ENCODE measurements at regions not wholly inside any gene's neighbourhood (a gene's known extent, or its start where the extent isn't known, plus 50 kb on each side); places are given as distances from the start of the nearest gene placed in this dataset.
"Not testable (repeated sequence)": the region's sequence is repeated elsewhere in the genome, so short reads cannot be mapped to it uniquely, and the experiment has no call there.

DNA sequence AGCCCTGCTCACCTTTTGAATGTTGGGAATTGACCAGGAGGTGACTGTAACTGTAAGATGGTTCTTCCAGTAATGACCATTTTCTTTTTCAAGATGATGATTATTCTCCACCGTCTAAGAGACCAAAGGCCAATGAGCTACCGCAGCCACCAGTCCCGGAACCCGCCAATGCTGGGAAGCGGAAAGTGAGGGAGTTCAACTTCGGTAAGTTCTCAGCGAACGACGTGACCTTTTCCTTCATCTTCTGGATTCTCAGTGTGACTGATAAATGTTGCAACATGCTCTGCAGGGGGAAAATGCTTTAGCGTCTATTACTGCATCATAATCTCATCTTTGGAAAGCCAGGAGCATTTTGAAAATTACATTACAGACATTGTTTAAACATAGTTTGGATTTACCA lies 89.5 kb upstream of the SPDYE9 start:
- not testable (repeated sequence) for DNase-seq (ENCODE audit: low spot score)

DNA sequence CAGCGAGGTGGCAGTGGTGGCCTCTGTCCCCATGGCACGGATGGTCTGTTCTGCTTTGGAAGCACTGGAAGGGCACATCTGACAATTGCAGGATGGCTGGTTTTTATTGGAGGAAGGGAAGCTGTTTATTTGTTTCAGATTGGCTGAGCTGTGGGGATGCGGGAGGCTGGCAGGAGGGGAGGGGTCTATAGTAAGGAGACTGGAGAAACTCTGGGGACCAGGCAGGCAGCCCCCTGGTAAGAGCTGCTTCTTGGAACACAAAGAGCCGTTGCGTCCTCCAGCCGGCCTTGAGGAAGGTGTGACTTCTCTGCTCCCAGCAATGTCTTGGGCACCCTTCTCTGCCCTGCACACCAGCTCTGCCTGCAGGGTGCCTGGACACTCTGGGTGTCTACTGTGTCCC lies 85.1 kb upstream of the SPDYE9 start:
- DNase-seq (ENCODE audit: low spot score), result not testable (repeated sequence)

DNA sequence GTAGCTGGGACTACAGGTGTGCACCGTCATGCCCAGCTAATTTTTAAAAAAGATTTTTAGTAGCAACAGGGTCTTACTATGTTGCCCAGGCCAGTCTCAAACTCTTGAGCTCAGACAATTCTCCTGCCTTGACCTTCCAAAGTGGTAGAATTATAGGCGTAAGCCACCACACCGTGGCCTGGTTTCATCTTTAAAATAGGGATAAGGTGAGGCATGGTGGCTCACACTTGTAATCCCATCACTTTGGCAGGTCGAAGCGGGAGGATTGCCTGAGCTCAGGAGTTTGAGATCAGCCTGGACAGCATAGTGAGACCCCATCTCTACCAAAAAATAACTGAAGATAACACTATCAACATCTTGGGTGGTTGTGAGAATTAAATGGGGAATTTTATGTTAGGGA lies 84.6 kb upstream of the SPDYE9 start:
- not testable (repeated sequence) for DNase-seq (ENCODE audit: low spot score)

DNA sequence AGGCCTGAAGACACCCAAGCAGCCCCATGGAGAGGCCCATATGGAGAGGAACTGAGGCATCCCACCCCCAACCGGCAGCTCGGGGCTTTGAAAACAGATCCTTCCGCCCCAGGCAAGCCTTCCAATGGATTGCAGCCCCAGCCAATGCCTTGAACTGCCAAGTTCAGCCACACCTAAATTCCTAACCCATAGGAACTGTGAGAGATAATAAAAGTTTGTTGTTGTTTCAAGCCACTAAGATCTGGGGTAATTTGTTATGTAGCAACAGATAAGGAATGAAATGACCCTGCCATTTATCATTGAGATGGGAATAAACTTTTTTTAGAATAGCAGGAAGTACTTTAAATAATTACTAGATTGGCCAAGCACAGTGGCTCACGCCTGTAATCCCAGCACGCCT lies 80.3 kb upstream of the SPDYE9 start:
- DNase-seq (ENCODE audit: low spot score), result not testable (repeated sequence)

DNA sequence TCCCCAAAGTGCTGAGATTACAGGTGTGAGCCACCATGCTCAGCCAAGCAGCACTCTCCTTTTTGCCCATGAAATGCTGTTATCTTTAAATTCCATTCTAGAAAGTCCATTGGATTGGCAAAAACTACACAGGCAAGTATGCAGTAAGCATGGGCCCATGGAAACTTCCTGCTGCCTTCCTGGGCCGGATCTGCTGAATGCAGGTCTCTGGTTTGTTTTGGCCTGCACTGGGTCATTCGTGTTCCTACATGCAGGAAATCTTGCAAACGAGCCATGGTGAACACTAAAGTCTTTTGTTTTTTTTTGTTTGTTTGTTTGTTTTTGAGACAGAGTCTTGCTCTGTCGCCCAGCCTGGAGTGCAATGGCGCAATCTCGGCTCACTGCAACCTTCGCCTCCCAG lies 76.8 kb upstream of the SPDYE9 start:
- not testable (repeated sequence) for DNase-seq (ENCODE audit: low spot score)

DNA sequence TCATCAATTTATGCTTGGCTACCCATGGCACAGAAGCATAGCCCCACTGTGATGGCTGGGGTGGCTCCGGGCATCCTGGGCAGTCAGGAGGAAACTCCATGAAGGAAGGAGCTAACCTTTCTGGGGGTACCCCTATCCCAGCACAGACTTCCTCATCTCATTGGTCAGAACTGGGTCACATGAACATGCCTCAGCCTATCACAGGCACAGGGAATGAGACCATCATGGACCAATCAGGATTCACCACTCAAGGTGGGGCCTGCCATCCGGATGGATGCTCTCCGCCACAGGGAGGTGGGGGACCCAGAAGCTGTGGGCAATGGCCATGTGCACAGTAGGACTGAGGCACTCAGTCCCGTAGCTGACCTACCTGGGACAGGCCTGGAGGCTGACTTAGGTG lies 75.9 kb upstream of the SPDYE9 start:
- not testable (repeated sequence) for DNase-seq (ENCODE audit: low spot score)

DNA sequence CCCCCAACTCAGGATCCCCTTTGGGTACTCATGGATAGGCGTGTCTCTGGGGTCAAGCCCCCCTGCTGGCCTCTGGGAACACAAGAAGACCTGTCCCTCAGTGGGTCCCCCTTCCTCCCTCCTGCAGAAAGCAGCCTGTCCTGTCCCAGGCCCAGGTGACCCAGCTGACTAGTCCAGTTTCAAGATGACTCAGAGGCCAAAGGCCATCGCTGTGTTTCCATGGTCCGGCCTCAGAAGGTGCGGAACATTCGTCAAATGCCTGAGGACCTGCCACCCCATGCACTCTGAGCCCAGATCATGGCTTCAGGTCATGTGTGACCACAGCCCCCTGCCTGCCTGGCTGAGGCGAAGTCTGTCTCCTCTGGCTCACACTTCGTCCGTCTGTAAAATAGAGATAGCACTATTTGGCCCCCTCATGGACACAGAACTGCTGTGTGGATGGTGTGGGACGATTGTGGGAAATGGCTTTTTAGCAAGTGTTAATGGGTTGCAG lies 71.4 kb upstream of the SPDYE9 start:
- DNase-seq (ENCODE audit: low spot score), result not testable (repeated sequence)

DNA sequence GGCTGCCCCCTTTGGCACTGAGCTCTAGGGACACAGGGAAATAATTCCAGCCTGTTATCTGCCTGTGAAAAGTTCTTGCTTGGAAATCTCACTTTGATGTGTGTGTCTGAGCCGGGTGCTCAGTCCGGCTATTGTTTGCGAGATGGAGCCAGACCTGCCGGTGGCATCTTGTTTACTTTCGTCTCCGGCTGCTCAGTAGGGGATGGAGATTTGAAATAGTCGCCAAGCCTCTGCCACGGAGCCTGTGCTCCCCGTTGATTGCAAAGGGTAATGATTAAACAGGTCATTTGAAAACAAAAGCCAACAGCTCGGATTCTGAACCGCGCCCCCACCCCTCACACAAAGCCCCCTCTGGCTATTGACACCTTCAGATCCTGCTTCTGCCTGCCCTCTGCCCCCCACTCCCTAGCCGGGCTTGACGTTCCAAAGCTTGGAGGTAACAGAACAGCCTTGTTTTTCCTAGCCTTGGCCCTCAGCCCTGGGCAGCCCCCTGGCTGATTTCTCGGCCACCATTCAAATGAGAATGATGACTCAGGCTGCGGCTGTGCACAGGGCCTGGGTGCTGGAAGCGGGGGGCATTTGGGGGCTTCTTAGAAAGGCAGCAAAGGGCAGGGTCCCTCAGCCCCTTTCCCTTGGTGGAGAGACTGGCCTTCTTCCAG lies 70.8 kb upstream of the SPDYE9 start:
- not testable (repeated sequence) for DNase-seq (ENCODE audit: low spot score)

DNA sequence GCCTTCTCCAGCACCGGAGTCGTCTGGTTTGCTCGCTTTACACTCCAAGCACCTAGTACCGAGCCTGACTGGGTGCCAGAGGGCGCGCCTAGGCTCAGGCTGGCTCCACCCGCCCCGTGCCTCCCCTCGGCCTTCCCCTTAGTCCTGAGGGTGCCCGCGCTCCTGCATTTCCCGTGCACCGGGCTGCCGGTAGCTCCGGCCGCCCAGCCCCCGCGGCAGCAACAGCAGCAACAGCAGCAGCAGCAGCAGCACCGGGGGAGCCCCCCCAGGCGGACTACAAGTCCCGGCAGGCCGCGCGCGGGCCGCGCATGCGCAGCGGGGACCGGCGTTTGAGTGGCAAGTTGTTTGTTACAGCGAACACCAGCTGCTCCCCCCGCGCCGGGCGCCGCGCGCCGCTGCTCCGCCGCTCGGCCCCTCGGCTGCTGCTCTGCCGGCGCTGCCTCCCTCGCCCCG lies 68.8 kb upstream of the SPDYE9 start:
- DNase-seq (ENCODE audit: low spot score), result peak; percentile 68

DNA sequence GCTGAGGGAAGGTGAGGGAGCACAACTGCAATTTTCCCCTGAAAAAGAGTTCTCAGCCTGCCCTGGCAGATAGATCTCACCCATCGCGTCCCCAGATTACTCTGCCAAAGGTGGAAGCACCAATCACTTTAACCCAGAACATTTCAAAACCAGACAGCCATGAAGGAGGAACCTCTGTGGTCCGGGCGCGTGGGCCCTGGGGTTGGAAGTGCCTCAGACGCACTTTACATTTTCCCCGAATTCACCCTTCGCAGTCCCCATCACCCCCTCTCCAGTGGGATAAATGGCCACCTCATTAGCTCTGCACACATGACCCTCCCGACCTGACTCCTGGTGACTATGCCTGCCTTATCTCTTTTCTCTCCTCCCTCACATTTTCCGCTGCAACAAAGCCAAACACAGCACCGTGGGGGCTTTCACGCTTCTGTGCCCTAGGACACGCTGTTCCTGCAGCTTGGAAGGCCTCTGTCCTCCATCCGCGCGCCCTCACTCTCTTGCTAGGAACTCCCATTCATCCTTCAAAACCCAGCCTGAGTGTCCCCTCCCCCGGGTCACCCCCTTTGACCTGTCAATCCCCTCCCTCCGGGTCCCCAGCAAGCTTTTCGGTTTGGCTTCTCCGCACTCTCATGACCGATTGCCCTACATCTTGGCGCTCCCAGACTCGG lies 68.2 kb upstream of the SPDYE9 start:
- DNase-seq (ENCODE audit: low spot score), result not testable (repeated sequence)

DNA sequence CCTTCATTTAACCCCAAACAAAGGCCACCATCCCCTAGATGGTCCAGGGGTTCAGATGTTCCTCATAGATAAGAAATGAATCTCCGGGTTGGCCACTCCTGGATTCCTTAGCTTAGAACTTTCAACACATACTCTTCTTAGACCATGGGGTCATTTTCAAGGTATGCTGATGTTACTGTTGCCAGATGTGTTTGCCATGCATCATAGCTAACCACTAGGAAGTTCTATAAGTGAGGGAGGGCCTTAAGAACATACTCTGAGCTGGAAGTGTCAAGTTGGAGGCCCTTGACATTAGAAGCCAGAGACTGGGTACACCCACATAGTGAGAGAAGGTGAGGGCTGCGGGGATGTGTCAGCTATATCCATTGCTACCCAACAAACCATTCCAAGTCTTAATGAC lies 62.7 kb upstream of the SPDYE9 start:
- DNase-seq (ENCODE audit: low spot score), result not testable (repeated sequence)

DNA sequence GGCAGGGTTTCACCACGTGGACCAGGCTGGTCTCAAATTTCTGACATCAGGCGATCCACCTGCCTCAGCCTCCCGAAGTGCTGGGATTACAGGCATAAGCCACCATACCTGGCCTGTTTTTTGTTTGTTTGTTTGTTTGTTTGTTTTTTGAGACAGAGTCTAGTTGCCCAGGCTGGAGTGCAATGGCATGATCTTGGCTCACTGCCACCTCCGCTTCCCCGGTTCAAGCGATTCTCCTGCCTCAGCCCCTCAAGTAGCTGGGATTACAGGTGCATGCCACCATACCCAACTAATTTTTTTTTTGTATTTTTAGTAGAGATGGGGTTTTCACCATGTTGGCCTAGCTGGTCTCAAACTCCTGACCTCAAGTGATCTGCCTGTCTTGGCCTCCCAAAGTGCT lies 61.8 kb upstream of the SPDYE9 start:
- not testable (repeated sequence) for DNase-seq (ENCODE audit: low spot score)

DNA sequence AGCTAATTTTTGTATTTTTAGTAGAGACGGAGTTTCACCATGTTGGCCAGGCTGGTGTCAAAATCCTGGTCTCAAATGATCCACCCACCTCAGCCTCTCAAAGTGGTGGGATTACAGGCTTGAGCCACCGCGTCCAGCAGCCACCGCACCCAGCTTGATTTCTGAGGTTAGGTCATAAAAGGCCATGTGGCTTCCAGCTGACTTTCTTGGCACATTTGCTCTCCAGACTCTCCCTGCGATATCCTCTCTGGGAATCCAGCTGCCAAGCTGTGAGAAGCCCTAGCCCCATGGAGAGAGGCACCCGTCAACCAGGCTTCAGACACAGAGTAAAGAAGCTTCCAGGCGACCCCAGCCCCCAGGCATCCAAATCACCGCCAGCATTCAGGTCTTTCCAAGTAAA lies 58.2 kb upstream of the SPDYE9 start:
- not testable (repeated sequence) for DNase-seq (ENCODE audit: low spot score)

DNA sequence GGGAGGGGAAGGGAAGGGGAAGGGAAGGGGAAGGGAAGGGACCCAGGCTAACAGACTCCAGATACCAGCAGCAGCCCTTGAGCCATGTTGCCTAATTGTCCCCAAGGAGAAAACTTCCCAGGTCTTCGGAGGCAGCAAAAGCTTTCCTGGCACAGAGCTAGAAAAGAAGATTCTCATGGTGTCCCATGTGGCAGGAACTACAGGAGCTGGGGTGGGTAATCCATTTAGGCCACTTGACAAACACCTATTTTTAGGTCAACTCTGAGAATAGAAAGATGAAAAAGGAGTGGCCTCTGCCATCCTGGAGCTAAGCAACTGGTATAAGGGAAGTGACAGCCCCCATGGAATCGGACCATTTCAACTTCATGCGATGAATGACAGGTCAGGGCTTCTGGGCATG lies 52.1 kb upstream of the SPDYE9 start:
- DNase-seq (ENCODE audit: low spot score), result not testable (repeated sequence)
